ENCODE measurements at regions not wholly inside any gene's neighbourhood (a gene's known extent, or its start where the extent isn't known, plus 50 kb on each side); places are given as distances from the start of the nearest gene placed in this dataset.

DNA sequence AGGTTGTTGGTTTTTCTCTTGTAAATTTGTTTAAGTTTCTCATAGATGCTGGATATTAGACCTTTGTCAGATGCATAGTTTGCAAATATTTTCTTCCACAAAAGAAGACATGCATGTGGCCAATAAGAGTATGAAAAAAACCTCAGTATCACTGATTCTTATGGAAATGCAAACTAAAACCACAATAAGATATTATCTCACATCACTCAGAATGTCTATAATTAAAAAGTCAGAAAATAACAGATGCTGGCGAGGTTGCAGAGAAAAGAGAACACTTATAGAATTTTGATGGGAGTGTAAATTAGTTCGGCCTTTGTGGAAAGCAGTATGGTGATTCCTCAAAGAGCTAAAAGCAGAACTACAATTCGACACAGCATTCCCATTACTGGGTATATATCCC is 1355.6 kb downstream of the FAM133A start:
- DNase-seq, result no peak

DNA sequence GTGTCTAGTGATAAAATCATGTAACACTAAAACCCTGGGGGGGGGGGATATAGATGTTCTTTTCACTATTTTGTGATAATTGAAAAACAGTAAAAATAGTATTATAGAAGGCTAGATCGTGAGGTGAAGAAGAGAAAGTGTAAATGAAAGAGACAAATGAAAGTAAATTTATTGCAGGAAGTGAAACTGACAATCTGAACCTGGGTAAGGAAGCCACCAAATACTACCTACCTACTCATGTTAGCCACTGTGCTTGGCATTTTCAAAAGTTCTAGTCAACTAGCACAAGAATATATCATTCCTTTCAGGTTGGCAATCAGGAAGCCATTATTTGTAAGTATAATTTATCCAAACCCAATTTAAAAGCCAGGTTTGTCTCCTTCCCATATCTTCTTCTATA is 1366.1 kb downstream of the FAM133A start:
- DNase-seq, result no peak

DNA sequence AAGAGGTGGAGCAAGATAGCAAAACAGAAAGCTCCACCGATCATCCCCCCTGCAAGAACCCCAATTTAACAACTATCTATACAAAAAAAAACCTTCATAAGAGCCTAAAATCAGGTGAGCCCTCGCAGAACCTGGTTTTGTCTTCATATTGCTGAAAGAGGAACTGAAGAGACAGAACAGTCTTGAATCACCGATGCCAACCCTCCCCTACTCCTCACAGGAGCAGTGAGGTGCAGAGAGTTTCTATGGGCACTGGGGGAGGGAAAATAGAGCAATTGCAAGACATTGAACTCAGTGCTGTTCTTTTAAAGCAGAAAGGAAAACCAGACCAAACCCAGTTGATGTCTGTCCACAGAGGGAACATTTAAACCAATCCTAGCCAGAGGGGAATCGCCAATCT is 1370.3 kb downstream of the FAM133A start:
- DNase-seq, result no peak

DNA sequence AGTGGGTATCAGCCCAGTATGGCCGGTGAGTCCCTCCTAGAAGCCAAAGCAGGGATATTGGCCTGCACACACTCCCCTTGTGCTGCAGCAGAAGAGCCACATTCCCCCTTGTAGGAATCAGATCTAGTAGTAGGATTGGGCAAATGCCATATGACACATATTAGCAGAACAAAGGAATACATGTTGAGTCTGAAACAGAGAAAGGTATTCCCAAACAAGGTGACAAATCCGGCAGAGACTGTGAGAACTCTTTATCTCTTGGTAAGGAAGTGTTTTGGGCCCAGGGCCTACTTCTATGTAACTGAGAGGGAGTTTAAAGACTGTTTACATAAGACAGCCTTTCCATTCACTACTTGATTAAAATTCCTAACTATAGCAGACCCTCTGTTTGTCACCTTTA is 1382.0 kb downstream of the FAM133A start:
- DNase-seq, result no peak

DNA sequence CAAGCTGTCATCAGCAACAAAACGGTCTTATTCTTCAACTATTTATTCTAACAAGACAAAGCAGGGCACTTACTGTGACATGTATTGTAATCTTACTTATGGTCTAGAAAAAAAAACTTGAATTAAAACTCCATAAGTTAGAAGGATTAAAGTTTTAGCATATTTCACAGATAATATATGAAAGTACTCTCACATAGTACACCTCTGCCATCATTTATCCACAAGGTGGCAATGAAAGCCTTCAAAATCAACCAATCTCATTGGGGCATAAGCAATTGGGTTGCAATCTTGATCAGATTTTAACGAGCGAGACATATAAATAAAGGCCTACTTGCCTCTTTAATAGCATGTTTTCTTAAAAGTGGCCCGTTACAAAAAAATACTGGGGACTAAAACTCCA is 1382.9 kb downstream of the FAM133A start:
- no peak for DNase-seq

GRCh38 chrX:95057341-95057740 is 1383.3 kb downstream of the FAM133A start:
- DNase-seq, result no peak

- no peak for DNase-seq
Observed at GRCh38 chrX:95058815-95059214, 1384.8 kb downstream of the FAM133A start.

DNA sequence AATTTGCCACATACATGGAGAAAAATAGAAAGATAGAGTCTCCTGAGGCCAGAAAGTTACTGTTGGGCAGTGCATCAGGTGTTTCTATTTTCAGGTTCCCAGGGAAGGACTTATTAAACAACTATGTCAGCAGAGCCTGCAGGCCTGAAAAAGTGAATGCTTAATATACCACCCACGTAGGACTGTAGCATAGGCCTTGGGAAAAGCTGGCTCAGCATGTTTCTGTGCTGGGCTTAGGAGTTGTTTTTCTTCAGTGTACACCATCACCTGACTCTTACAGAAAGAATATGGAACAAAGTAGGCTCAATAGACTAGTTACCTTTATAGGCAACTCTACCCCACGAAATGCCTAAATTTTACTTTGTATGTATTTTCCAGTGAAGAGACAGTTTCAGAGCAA is 1385.9 kb downstream of the FAM133A start:
- DNase-seq, result no peak

DNA sequence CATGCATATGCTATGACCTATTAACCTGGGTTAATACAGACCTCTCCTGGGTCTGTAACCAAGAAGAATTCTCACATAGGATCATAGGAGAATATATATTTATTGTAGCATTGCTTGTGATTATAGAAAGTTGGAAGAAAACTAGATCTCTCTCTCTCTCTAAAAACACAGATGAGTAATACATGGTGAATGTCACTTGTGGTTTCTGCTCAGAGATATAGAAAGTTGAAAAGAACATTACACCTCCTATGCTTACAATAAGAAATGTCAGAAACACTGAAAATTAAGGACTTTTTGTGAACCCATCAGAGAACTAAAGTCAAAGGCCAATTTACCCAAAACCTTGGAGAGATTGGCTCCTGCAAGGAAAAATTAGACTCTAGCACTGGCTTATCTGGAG is 1389.5 kb downstream of the FAM133A start:
- no peak for DNase-seq

GRCh38 chrX:95065151-95065550 is 1391.1 kb downstream of the FAM133A start:
- DNase-seq, result no peak

- no peak for DNase-seq
Observed at GRCh38 chrX:95071052-95071451, 1397.0 kb downstream of the FAM133A start.

- no peak for DNase-seq
Observed at GRCh38 chrX:95071621-95072020, 1397.6 kb downstream of the FAM133A start.

- peak in 3 of 4 experiments; percentile 9 to 22 (median 11) for DNase-seq
Observed at GRCh38 chrX:95076449-95076848, 1402.4 kb downstream of the FAM133A start.

DNA sequence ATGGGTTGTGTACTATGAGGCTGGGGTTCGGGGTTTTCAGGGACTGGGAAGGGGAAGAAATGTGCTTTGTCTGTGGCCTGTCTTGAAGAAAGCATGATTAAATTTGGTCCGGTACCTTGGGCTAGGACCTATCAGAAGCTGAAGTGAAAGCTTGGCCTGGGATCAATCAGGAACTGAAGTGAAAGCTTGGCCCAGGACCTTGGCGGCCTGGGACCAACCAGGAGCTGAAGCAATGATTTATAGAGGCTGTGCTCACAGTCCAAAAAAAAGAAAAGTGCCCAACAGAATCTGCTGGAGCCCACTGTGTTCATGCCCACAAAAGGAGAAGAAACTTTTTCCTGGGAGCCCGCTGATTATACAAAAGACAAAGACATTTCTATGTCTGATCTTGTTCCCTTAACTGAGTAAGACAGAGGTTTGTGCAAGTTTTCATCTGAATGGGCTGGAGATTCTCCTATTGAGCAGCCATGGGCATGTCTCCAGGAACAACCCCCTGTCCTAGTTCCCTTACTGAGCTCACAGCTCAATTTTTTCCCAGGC is 1427.9 kb downstream of the FAM133A start:
- DNase-seq, result no peak

- DNase-seq, result no peak
Observed at GRCh38 chrX:95117556-95117955, 1443.5 kb downstream of the FAM133A start.

DNA sequence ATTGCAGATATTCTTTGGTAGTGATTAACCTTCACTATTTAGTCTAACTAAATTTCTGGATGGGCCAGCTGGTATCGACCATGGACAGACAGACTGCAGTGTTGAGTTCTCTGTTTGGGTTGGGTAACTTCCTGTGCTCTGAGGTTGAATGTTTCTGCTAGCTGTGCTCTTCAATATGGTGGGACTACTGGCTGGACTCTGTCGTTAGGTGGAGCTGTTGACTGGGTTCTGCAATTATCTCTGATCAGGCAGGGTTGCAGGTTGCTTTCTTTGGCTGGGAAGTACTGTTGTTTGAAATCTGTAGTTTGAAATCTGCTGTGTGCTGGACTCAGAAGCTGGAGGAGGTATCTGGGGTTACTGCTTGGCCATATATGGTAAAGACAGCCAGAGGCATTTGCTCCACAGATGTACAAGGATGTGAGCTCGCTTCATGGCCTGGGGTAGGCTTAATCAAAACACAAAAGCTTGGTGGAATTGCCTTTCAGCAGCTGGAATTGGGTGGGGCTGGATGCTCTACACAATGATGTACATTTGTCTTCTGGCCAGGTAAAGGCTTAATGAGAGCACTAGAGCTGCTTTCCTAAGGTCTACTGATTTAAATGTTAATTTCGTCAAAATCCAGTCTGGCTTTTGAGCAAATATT is 1472.0 kb downstream of the FAM133A start:
- DNase-seq, result no peak

- no peak for DNase-seq
Observed at GRCh38 chrX:95152810-95153209, 1478.8 kb downstream of the FAM133A start.

DNA sequence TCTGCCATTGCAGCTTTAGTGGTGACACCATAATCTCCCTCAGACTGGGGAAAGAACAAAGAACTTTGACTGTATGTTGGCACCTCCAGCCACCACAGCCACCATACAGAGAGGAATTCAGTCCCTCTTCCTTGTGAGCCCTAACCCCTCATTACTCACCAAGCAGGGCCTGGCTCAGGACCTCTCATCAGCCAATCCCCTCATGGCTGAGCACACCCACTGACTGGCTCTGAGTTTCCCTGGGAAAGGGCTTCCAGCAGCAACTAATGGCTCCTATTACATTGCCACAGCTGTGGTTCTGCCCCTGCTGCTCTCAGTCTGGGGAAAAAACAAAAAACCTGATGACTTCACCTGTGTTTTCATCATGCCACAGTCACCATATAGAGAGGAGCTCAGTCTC is 1482.6 kb downstream of the FAM133A start:
- no peak for DNase-seq

Data from suppressor macrophage (primary cell).